SU-DHL-6 (cell line): ENCODE measurements at regions not wholly inside any gene's neighbourhood (a gene's known extent, or its start where the extent isn't known, plus 50 kb on each side); places are given as distances from the start of the nearest gene placed in this dataset.
"Not testable (repeated sequence)": the region's sequence is repeated elsewhere in the genome, so short reads cannot be mapped to it uniquely, and the experiment has no call there.

Experiments
- H2AFZ ChIP-seq: fragments of 200-600 bp; sonication (generic); 2 replicates; pipeline ENCODE4 v1.6.1; 2014; ENCODE audit warnings: low read depth, mild to moderate bottlenecking, moderate library complexity, mixed read lengths, antibody characterized with exemption, low read length; ENCODE audit not compliant: severe bottlenecking
- H3F3A ChIP-seq: fragments of 200-600 bp; shearing (Covaris generic); 2 replicates; pipeline ENCODE4 v1.6.0; 2016; ENCODE audit warnings: antibody characterized with exemption, mild to moderate bottlenecking; ENCODE audit not compliant: insufficient read depth
- H3K27ac ChIP-seq: fragments of 200-600 bp; sonication (generic); 2 replicates; pipeline ENCODE4 v1.5.1; 2016; ENCODE audit warnings: low read depth, mild to moderate bottlenecking, low read length, moderate library complexity, mixed read lengths
- H3K27me3 ChIP-seq: fragments of 200-600 bp; sonication (generic), shearing (Covaris generic); 2 replicates; pipeline ENCODE4 v1.6.0; 2014; ENCODE audit warnings: mild to moderate bottlenecking, low read length
- H3K36me3 ChIP-seq: fragments of 200-600 bp; sonication (generic); 2 replicates; pipeline ENCODE4 v1.6.1; 2014; ENCODE audit warnings: mild to moderate bottlenecking, low read length, mixed read lengths
- H3K4me2 ChIP-seq: fragments of 300-600, 200-600 bp; shearing (Covaris generic), sonication (generic); 2 replicates; pipeline ENCODE4 v1.6.0; 2014; ENCODE audit warnings: low read length, low read depth, mild to moderate bottlenecking; ENCODE audit not compliant: poor library complexity, severe bottlenecking
- H3K4me3 ChIP-seq: fragments of 200-600 bp; sonication (generic); 2 replicates; pipeline ENCODE4 v1.5.1; 2014; ENCODE audit warnings: antibody characterized with exemption, low read length, mild to moderate bottlenecking, mixed read lengths; ENCODE audit not compliant: insufficient read depth, poor library complexity, severe bottlenecking
- H3K79me2 ChIP-seq: fragments of 200-600 bp; sonication (generic); 2 replicates; pipeline ENCODE4 v1.6.1; 2014; ENCODE audit warnings: mild to moderate bottlenecking, low read length, moderate library complexity; ENCODE audit not compliant: insufficient read depth
- H3K9ac ChIP-seq: fragments of 200-600 bp; sonication (generic); 2 replicates; pipeline ENCODE4 v1.7.0; 2014; ENCODE audit warnings: mild to moderate bottlenecking, low read length
- H3K9me2 ChIP-seq: fragments of 200-600 bp; sonication (generic); replicated peaks from 2 replicates; pipeline ENCODE4 v1.6.1; 2014; ENCODE audit warnings: low read length; ENCODE audit not compliant: insufficient read depth
- H3K9me3 ChIP-seq: fragments of 200-600 bp; sonication (generic); 2 replicates; pipeline ENCODE4 v1.6.1; 2014; ENCODE audit warnings: low read length, mixed read lengths; ENCODE audit not compliant: insufficient read depth
- H4K20me1 ChIP-seq: fragments of 200-600 bp; sonication (generic); 2 replicates; pipeline ENCODE4 v1.6.1; 2014; ENCODE audit warnings: low read depth, mild to moderate bottlenecking, antibody characterized with exemption, low read length, moderate library complexity, mixed read lengths
- EZH2phosphoT487 ChIP-seq: fragments of 200-600 bp; sonication (generic), shearing (Covaris generic); conservative IDR thresholded peaks from 2 replicates; pipeline ENCODE4 v1.6.1; 2018; ENCODE audit warnings: mild to moderate bottlenecking, antibody characterized with exemption, low read length, moderate library complexity, mixed read lengths
- TF ChIP-seq, protein P1 (sequence below): fragments of 200-600 bp; sonication (generic); IDR thresholded peaks from one replicate; pipeline ENCODE4 v1.5.1; 2017; ENCODE audit warnings: antibody characterized with exemption, mild to moderate bottlenecking, low read length, moderate library complexity; ENCODE audit not compliant: insufficient read depth, poor library complexity, severe bottlenecking

DNA sequence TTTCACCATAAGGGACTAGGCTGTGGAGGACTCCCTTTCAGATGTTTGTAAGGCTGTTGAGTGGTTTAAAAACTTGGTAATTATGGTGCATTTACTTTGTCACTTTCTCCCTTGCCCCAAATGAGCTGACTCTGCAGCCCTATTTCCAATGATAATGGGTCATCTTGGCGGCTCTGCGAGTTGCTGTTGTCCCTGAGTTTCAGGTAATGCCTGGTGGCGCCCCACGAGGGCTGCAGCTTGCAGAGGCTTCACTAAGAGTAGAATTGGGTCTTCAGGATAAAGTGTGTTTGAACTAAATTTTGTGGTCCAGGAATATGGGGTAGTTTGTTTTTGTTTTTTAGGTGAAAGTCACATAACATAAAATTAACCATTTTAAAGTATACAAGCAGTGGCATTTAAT is 450.1 kb upstream of the CFAP20DC start:
- Histone ChIP-seq H3K9me2 (no peaks in the 10 kb centered on the region), H3K4me2 (no peak overlapping the region)
- no peak for TF ChIP-seq EZH2phosphoT487
- TF ChIP-seq, protein P1, sequence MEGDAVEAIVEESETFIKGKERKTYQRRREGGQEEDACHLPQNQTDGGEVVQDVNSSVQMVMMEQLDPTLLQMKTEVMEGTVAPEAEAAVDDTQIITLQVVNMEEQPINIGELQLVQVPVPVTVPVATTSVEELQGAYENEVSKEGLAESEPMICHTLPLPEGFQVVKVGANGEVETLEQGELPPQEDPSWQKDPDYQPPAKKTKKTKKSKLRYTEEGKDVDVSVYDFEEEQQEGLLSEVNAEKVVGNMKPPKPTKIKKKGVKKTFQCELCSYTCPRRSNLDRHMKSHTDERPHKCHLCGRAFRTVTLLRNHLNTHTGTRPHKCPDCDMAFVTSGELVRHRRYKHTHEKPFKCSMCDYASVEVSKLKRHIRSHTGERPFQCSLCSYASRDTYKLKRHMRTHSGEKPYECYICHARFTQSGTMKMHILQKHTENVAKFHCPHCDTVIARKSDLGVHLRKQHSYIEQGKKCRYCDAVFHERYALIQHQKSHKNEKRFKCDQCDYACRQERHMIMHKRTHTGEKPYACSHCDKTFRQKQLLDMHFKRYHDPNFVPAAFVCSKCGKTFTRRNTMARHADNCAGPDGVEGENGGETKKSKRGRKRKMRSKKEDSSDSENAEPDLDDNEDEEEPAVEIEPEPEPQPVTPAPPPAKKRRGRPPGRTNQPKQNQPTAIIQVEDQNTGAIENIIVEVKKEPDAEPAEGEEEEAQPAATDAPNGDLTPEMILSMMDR = no peak

DNA sequence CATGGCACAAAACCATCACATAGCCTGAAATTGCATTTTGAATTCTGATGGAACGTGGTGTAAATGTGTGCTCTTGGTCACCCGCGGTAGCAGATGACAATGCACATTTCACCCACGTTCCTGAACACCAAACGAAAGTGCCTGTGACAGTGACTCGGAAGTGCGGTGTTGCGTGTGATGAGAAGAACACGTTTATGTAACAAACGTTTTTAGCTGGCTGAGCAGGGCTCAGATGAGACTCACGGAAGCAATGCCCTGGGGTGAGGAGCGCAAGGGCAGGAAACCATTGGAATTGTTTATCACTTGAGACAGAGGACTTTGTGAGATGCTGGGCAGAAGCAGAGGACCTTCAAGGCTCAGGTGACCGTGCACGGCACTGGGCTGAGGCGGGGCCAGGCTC is 449.2 kb upstream of the CFAP20DC start:
- H3K9ac ChIP-seq = no peak overlapping the region
- no peaks in the 10 kb centered on the region for H3K79me2 ChIP-seq
- H3K36me3 ChIP-seq = no peaks in the 10 kb centered on the region
- TF ChIP-seq, protein P1 = no peak
- TF ChIP-seq EZH2phosphoT487 = no peak
- no peaks in the 10 kb centered on the region for H3K27me3 ChIP-seq
- no peak overlapping the region for H3K4me2 ChIP-seq
- no peaks in the 10 kb centered on the region for H3F3A ChIP-seq
- no peaks in the 10 kb centered on the region for H3K9me2 ChIP-seq
- H2AFZ ChIP-seq = no peak overlapping the region
- H3K4me3 ChIP-seq = no peak overlapping the region
- no peaks in the 10 kb centered on the region for H4K20me1 ChIP-seq
- no peaks in the 10 kb centered on the region for H3K9me3 ChIP-seq
- no peak overlapping the region for H3K27ac ChIP-seq

More for the DNA sequence above, 450.1 kb upstream of the CFAP20DC start:
- Histone ChIP-seq H3K4me3 (no peak overlapping the region), H4K20me1 (no peaks in the 10 kb centered on the region), H3K9me3 (no peaks in the 10 kb centered on the region), H3K79me2 (no peaks in the 10 kb centered on the region), H2AFZ (no peak overlapping the region), H3K9ac (no peak overlapping the region), H3F3A (no peaks in the 10 kb centered on the region), H3K27me3 (no peaks in the 10 kb centered on the region), H3K36me3 (no peaks in the 10 kb centered on the region), H3K27ac (no peak overlapping the region)

DNA sequence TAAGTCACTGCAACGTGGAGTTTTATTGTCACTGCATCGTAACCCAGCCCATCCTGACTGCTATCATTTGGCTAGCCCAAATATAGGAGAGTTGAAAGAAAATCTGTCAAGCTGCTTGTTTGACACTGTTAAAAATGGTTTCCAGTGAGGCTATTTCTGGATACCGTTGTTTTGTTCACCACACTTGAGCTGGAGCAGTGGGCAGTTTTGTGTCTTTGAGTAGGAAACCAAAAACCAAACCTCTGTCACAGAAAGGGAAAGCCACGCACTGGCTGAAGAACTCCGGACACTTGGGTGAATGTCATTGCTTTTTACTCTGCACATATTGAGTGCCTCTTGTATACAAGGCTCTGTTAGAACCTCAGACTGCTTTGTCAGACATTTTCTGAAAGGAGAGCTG is 446.4 kb upstream of the CFAP20DC start:
- no peak overlapping the region for H3K4me2 ChIP-seq

DNA sequence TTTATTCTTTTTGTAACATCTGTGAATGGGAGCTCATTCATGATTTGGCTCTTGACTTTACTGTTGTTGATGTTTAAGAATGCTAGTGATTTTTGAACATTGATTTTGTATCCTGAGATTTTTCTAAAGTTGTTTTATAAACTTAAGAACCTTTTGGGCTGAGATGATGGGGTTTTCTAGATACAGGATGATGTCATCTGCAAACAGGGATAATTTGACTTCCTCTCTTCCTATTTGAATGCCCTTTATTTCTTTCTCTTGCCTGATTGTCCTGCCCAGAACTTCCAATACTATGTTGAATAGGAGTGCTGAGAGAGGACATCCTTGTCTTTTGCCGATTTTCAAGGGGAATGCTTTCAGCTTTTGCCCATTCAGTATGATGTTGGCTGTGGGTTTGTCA is 445.1 kb upstream of the CFAP20DC start:
- H3K9ac ChIP-seq, H3K4me2 ChIP-seq, H3K36me3 ChIP-seq, H4K20me1 ChIP-seq, H3K27me3 ChIP-seq, H3K79me2 ChIP-seq, H3K9me3 ChIP-seq, H2AFZ ChIP-seq, H3K27ac ChIP-seq, H3F3A ChIP-seq, H3K9me2 ChIP-seq, H3K4me3 ChIP-seq: not testable (repeated sequence)

More for the DNA sequence above, 446.4 kb upstream of the CFAP20DC start:
- H3K9ac ChIP-seq = no peak overlapping the region
- H3K27me3 ChIP-seq = no peaks in the 10 kb centered on the region
- no peak for TF ChIP-seq EZH2phosphoT487
- TF ChIP-seq, protein P1 = no peak
- H3F3A ChIP-seq = no peaks in the 10 kb centered on the region
- H3K36me3 ChIP-seq = no peaks in the 10 kb centered on the region
- no peaks in the 10 kb centered on the region for H3K9me2 ChIP-seq
- no peak overlapping the region for H2AFZ ChIP-seq
- H3K27ac ChIP-seq = no peak overlapping the region
- H3K79me2 ChIP-seq = no peaks in the 10 kb centered on the region
- H3K4me3 ChIP-seq = no peak overlapping the region
- no peaks in the 10 kb centered on the region for H3K9me3 ChIP-seq
- no peaks in the 10 kb centered on the region for H4K20me1 ChIP-seq
